H1 (cell line): ENCODE measurements at regions not wholly inside any gene's neighbourhood (a gene's known extent, or its start where the extent isn't known, plus 50 kb on each side); places are given as distances from the start of the nearest gene placed in this dataset.

Experiments used
- CEBPB ChIP-seq: IDR thresholded peaks from 2 replicates; pipeline ENCODE4 v1.6.1; 2012; ENCODE audit warnings: low read depth, low read length
- CREB1 ChIP-seq: IDR thresholded peaks from 2 replicates; pipeline ENCODE4 v1.6.1; 2012; ENCODE audit warnings: inconsistent platforms
- EZH2 ChIP-seq: fragments of 200-600 bp; sonication (generic); IDR thresholded peaks from 2 replicates; pipeline ENCODE4 v1.7.1; 2012; ENCODE audit warnings: low read depth, mild to moderate bottlenecking, moderate library complexity, low read length, inconsistent platforms; ENCODE audit not compliant: severe bottlenecking
- HDAC2 ChIP-seq, 2 experiments: fragments of 300-600 bp in 1 of 2; sonication (generic) in 1 of 2; IDR thresholded peaks; 2 replicates each; pipeline ENCODE4 v1.6.1; 2011 to 2012; ENCODE audit warnings: low read depth in 2 of 2, low read length in 2 of 2, mild to moderate bottlenecking in 2 of 2, moderate library complexity in 2 of 2, borderline replicate concordance in 1 of 2, inconsistent platforms in 1 of 2
- POLR2A ChIP-seq, 2 experiments: IDR thresholded peaks; 1 replicate in 1 of 2; 2 replicates in 1 of 2; pipeline ENCODE4 v1.6.1; 2011; ENCODE audit warnings: low read depth in 2 of 2, low read length in 2 of 2, mild to moderate bottlenecking in 2 of 2; ENCODE audit errors: control extremely low read depth in 1 of 2
- POLR2AphosphoS5 ChIP-seq: IDR thresholded peaks from 2 replicates; pipeline ENCODE4 v1.6.1; 2011; ENCODE audit warnings: low read depth, low read length
- SUZ12 ChIP-seq: fragments of 200-600 bp; sonication (generic); IDR thresholded peaks from 2 replicates; pipeline ENCODE4 v1.6.1; 2012; ENCODE audit warnings: mild to moderate bottlenecking, inconsistent platforms, low read length, moderate library complexity, mixed read lengths
- TAF1 ChIP-seq: IDR thresholded peaks from 2 replicates; pipeline ENCODE4 v1.6.1; 2011; ENCODE audit warnings: mild to moderate bottlenecking, low read depth, low read length
- YY1 ChIP-seq: IDR thresholded peaks from 2 replicates; pipeline ENCODE4 v1.6.1; 2011; ENCODE audit warnings: low read depth, mild to moderate bottlenecking, low read length
- ZNF274 ChIP-seq: IDR thresholded peaks from 2 replicates; pipeline ENCODE4 v1.7.0; 2012; ENCODE audit warnings: low read length, borderline replicate concordance; ENCODE audit errors: extremely low read depth
- TF ChIP-seq, protein P1 (sequence below), 3 experiments: IDR thresholded peaks; 1 replicate in 2 of 3; 2 replicates in 1 of 3; pipeline versions ENCODE4 v1.5.1 to v1.6.1; 2011; ENCODE audit warnings: low read length in 3 of 3, mild to moderate bottlenecking in 3 of 3, inconsistent platforms in 2 of 3, low read depth in 1 of 3, moderate library complexity in 1 of 3; ENCODE audit not compliant: insufficient read depth in 1 of 3; ENCODE audit errors: control extremely low read depth in 1 of 3

DNA sequence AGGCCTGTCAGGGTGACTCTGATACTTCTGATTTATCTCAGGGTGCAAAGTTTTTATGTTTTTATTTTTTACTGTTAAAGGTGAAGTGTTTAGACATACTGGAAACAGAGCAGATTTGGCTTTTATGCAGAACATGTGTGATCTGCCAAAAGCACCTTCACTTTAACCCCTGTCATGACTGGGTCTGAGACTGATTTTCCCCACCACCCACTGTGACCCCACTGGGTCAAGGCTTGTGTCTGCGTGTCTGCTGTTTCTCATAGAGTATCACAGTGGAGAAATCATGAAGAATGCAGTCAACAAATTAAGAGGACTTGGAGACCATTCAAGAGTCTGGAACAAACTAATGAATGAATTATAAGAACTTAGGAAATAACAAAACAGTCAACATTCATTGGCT is 131.2 kb downstream of the SPTSSA start:
- TF ChIP-seq, protein P1, sequence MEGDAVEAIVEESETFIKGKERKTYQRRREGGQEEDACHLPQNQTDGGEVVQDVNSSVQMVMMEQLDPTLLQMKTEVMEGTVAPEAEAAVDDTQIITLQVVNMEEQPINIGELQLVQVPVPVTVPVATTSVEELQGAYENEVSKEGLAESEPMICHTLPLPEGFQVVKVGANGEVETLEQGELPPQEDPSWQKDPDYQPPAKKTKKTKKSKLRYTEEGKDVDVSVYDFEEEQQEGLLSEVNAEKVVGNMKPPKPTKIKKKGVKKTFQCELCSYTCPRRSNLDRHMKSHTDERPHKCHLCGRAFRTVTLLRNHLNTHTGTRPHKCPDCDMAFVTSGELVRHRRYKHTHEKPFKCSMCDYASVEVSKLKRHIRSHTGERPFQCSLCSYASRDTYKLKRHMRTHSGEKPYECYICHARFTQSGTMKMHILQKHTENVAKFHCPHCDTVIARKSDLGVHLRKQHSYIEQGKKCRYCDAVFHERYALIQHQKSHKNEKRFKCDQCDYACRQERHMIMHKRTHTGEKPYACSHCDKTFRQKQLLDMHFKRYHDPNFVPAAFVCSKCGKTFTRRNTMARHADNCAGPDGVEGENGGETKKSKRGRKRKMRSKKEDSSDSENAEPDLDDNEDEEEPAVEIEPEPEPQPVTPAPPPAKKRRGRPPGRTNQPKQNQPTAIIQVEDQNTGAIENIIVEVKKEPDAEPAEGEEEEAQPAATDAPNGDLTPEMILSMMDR (IDR thresholded peaks at IDR 0.05; ENCODE audit: control extremely low read depth in 1 of 3, insufficient read depth in 1 of 3, low read depth in 1 of 3, low read length in 3 of 3): no peak
- TF ChIP-seq YY1 (no peak), POLR2A (IDR thresholded peaks at IDR 0.05; ENCODE audit: control extremely low read depth in 1 of 2, low read depth in 2 of 2, low read length in 2 of 2) (no peak), POLR2AphosphoS5 (no peak), SUZ12 (no peak), ZNF274 (no peak), CREB1 (no peak), EZH2 (no peak), CEBPB (no peak), TAF1 (no peak), HDAC2 (IDR thresholded peaks at IDR 0.05; ENCODE audit: borderline replicate concordance in 1 of 2, low read depth in 2 of 2, low read length in 2 of 2) (no peak)
